Endothelial cell of umbilical vein (primary cell): ENCODE measurements at regions not wholly inside any gene's neighbourhood (a gene's known extent, or its start where the extent isn't known, plus 50 kb on each side); places are given as distances from the start of the nearest gene placed in this dataset.

Experiments used
- EZH2 ChIP-seq: IDR thresholded peaks from 2 replicates; pipeline ENCODE4 v1.6.1; 2012; ENCODE audit warnings: borderline replicate concordance, low read depth, mild to moderate bottlenecking, moderate library complexity, low read length, inconsistent platforms; ENCODE audit not compliant: severe bottlenecking
- FOS ChIP-seq: IDR thresholded peaks from 2 replicates; pipeline ENCODE4 v1.6.1; 2011; ENCODE audit warnings: mild to moderate bottlenecking, low read length, moderate library complexity, borderline replicate concordance; ENCODE audit not compliant: insufficient read depth
- GATA2 ChIP-seq: IDR thresholded peaks from 2 replicates; pipeline ENCODE4 v1.7.0; 2011; ENCODE audit warnings: low read depth, mild to moderate bottlenecking, moderate library complexity, mixed read lengths, low read length; ENCODE audit not compliant: insufficient read length, insufficient read depth
- MYC ChIP-seq: IDR thresholded peaks from one replicate; pipeline ENCODE4 v1.6.1; 2011; ENCODE audit warnings: mild to moderate bottlenecking, low read depth, low read length
- POLR2A ChIP-seq: IDR thresholded peaks from 2 replicates; pipeline ENCODE4 v1.6.1; 2012; ENCODE audit warnings: low read depth, mild to moderate bottlenecking, control low read depth, low read length
- POLR2AphosphoS5 ChIP-seq: IDR thresholded peaks from 2 replicates; pipeline ENCODE4 v1.6.1; 2012; ENCODE audit warnings: low read depth, mild to moderate bottlenecking, control low read depth, low read length, moderate library complexity; ENCODE audit not compliant: insufficient read depth
- TF ChIP-seq, protein P1 (sequence below), 2 donors: IDR thresholded peaks; 1 replicate in 1 of 2; 2 replicates in 1 of 2; pipeline ENCODE4 v1.5.1; 2011; ENCODE audit warnings: low read length in 2 of 2, mild to moderate bottlenecking in 2 of 2, moderate library complexity in 2 of 2, control low read depth in 1 of 2, inconsistent platforms in 1 of 2, low read depth in 1 of 2; ENCODE audit not compliant: insufficient read depth in 1 of 2; ENCODE audit errors: extremely low read depth in 1 of 2

DNA sequence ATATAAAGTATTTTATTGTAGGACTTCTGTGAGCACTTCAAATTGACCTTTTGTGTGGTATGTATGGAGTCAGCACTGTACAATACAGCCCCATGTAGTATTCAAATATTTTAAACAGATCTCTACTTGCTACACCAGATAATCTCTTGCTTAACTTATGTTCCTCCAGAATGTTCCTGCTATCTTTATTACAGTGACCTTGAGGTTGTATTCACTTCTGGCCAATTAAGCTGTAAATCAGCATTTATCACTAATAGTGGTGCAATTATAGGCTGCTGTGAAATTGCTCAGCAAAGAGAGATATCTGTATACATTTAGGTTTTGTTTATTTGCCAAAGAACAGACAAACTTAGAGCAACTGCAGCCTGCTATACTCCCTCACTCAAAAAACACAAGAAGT, 1218.6 kb downstream of the PCDH17 start:
- TF ChIP-seq, protein P1, sequence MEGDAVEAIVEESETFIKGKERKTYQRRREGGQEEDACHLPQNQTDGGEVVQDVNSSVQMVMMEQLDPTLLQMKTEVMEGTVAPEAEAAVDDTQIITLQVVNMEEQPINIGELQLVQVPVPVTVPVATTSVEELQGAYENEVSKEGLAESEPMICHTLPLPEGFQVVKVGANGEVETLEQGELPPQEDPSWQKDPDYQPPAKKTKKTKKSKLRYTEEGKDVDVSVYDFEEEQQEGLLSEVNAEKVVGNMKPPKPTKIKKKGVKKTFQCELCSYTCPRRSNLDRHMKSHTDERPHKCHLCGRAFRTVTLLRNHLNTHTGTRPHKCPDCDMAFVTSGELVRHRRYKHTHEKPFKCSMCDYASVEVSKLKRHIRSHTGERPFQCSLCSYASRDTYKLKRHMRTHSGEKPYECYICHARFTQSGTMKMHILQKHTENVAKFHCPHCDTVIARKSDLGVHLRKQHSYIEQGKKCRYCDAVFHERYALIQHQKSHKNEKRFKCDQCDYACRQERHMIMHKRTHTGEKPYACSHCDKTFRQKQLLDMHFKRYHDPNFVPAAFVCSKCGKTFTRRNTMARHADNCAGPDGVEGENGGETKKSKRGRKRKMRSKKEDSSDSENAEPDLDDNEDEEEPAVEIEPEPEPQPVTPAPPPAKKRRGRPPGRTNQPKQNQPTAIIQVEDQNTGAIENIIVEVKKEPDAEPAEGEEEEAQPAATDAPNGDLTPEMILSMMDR (IDR thresholded peaks at IDR 0.05; ENCODE audit: extremely low read depth in 1 of 2, insufficient read depth in 1 of 2, low read depth in 1 of 2, low read length in 2 of 2) = no peak
- TF ChIP-seq MYC (no peak), FOS (no peak), POLR2A (no peak), GATA2 (no peak), EZH2 (no peak), POLR2AphosphoS5 (no peak)
